GM23338 (cell line): ENCODE measurements at regions not wholly inside any gene's neighbourhood (a gene's known extent, or its start where the extent isn't known, plus 50 kb on each side); places are given as distances from the start of the nearest gene placed in this dataset.

Experiments
- ATAC-seq: fragments of 200-7000 bp; cut with Tn5 transposase; 3 replicates; pipeline ENCODE4 v1.9.1; 2020
- DNase-seq: peaks from one replicate; pipeline ENCODE4 v3.0.0-alpha.2; 2015; ENCODE audit warnings: low spot score
- H2AFZ ChIP-seq: fragments of 200-600 bp; sonication (generic); 2 replicates; pipeline ENCODE4 v1.8.0; 2016; ENCODE audit warnings: antibody characterized with exemption, mild to moderate bottlenecking, moderate library complexity
- H3F3A ChIP-seq: fragments of 200-600 bp; sonication (generic); replicated peaks from 2 replicates; pipeline ENCODE4 v1.8.0; 2017; ENCODE audit warnings: antibody characterized with exemption, mixed run types, low read depth
- H3K27ac ChIP-seq: fragments of 200-600 bp; sonication (generic); 2 replicates; pipeline ENCODE4 v1.6.1; 2016; ENCODE audit warnings: low read depth
- H3K27me3 ChIP-seq: fragments of 200-600 bp; sonication (generic); 2 replicates; pipeline ENCODE4 v1.8.0; 2016; ENCODE audit warnings: mild to moderate bottlenecking, mixed run types, moderate library complexity; ENCODE audit not compliant: insufficient read depth
- H3K36me3 ChIP-seq: fragments of 200-600 bp; sonication (generic); 2 replicates; pipeline ENCODE4 v1.8.0; 2016; ENCODE audit warnings: mild to moderate bottlenecking; ENCODE audit not compliant: insufficient read depth
- H3K4me1 ChIP-seq: fragments of 200-600 bp; sonication (generic); 2 replicates; pipeline ENCODE4 v1.8.0; 2016; ENCODE audit warnings: mild to moderate bottlenecking, moderate library complexity; ENCODE audit not compliant: insufficient read depth
- H3K4me2 ChIP-seq: fragments of 200-600 bp; sonication (generic); 2 replicates; pipeline ENCODE4 v1.7.1; 2017; ENCODE audit warnings: mixed run types
- H3K4me3 ChIP-seq: fragments of 200-600 bp; sonication (generic); 2 replicates; pipeline ENCODE4 v1.6.1; 2016; ENCODE audit warnings: mixed run types
- H3K79me2 ChIP-seq: fragments of 200-600 bp; sonication (generic); replicated peaks from 2 replicates; pipeline ENCODE4 v1.8.0; 2017; ENCODE audit warnings: mild to moderate bottlenecking; ENCODE audit not compliant: insufficient read depth
- H3K9me2 ChIP-seq: fragments of 200-600 bp; sonication (generic); 2 replicates; pipeline ENCODE4 v1.8.0; 2017; ENCODE audit not compliant: insufficient read depth
- H4K20me1 ChIP-seq: fragments of 200-600 bp; sonication (generic); replicated peaks from 2 replicates; pipeline ENCODE4 v1.8.0; 2017; ENCODE audit warnings: mild to moderate bottlenecking; ENCODE audit not compliant: insufficient read depth
- H3K27ac Mint-ChIP-seq: 2 replicates; pipeline ENCODE4 v1.8.0; 2020; ENCODE audit warnings: inconsistent platforms, mild to moderate bottlenecking, moderate library complexity, mixed read lengths
- H3K27me3 Mint-ChIP-seq: 3 replicates; pipeline ENCODE4 v1.8.0; 2022; ENCODE audit warnings: low read depth, mild to moderate bottlenecking, moderate library complexity, mixed read lengths, inconsistent platforms; ENCODE audit not compliant: insufficient read depth, poor library complexity
- H3K36me3 Mint-ChIP-seq: 3 replicates; pipeline ENCODE4 v1.8.0; 2021; ENCODE audit warnings: low read depth, mild to moderate bottlenecking, inconsistent platforms, moderate library complexity, mixed read lengths
- H3K4me1 Mint-ChIP-seq: 3 replicates; pipeline ENCODE4 v1.8.0; 2020; ENCODE audit warnings: mild to moderate bottlenecking, inconsistent platforms, mixed read lengths
- H3K4me3 Mint-ChIP-seq: 3 replicates; pipeline ENCODE4 v1.8.0; 2021; ENCODE audit warnings: moderate library complexity, mild to moderate bottlenecking, inconsistent platforms, mixed read lengths
- H3K9me3 Mint-ChIP-seq: 3 replicates; pipeline ENCODE4 v1.8.0; 2020; ENCODE audit warnings: moderate library complexity, mild to moderate bottlenecking, inconsistent platforms, mixed read lengths
- CREB1 ChIP-seq: fragments of 250-450 bp; sonication (Bioruptor Pico); IDR thresholded peaks from 2 replicates; pipeline ENCODE4 v1.5.0; 2020; ENCODE audit warnings: low read depth, mild to moderate bottlenecking, moderate library complexity
- CTCF ChIP-seq, 2 experiments: fragments of 200-600 bp in 1 of 2; sonication (generic) in 1 of 2; conservative IDR thresholded peaks; 2 replicates each; pipeline versions ENCODE4 v1.5.1 to v1.6.1; 2016 to 2017; ENCODE audit warnings: antibody characterized with exemption in 2 of 2, low read depth in 2 of 2, mild to moderate bottlenecking in 2 of 2, moderate library complexity in 1 of 2
- ETS1 ChIP-seq: IDR thresholded peaks from 2 replicates; pipeline ENCODE4 v1.6.1; 2016; ENCODE audit warnings: antibody characterized with exemption
- EZH2 ChIP-seq: fragments of 200-600 bp; sonication (generic); IDR thresholded peaks from one replicate; pipeline ENCODE4 v1.8.0; 2017; ENCODE audit warnings: antibody characterized with exemption, mild to moderate bottlenecking, low read depth; ENCODE audit not compliant: unreplicated experiment
- JUNB ChIP-seq: IDR thresholded peaks from one replicate; pipeline ENCODE4 v1.6.1; 2016; ENCODE audit warnings: antibody characterized with exemption; ENCODE audit not compliant: unreplicated experiment
- NANOG ChIP-seq: IDR thresholded peaks from 2 replicates; pipeline ENCODE4 v1.6.1; 2016; ENCODE audit warnings: antibody characterized with exemption, borderline replicate concordance
- POLR2AphosphoS5 ChIP-seq: IDR thresholded peaks from 2 replicates; pipeline ENCODE4 v1.6.1; 2016; ENCODE audit warnings: antibody characterized with exemption, low read depth
- REST ChIP-seq: IDR thresholded peaks from one replicate; pipeline ENCODE4 v1.6.1; 2018; ENCODE audit warnings: antibody characterized with exemption; ENCODE audit not compliant: unreplicated experiment
- ZNF331 ChIP-seq: fragments of 250-450 bp; sonication (Bioruptor Pico); IDR thresholded peaks from 2 replicates; pipeline ENCODE4 v1.5.0; 2020; ENCODE audit warnings: low read depth, mild to moderate bottlenecking, moderate library complexity
- ZNF462 ChIP-seq: fragments of 250-450 bp; sonication (Bioruptor Pico); IDR thresholded peaks from 2 replicates; pipeline ENCODE4 v1.5.0; 2020; ENCODE audit warnings: mild to moderate bottlenecking, moderate library complexity

- H3F3A ChIP-seq = no peaks in the 10 kb centered on the region
- H3K9me2 ChIP-seq = peaks cover 3% of the 10 kb centered on the region
- H3K4me3 ChIP-seq = no peak overlapping the region
- no peaks in the 10 kb centered on the region for H3K27me3 ChIP-seq
- Mint-ChIP-seq H3K9me3 (no peaks in the 10 kb centered on the region), H3K4me3 (no peak overlapping the region), H3K27ac (no peak overlapping the region), H3K36me3 (no peaks in the 10 kb centered on the region), H3K4me1 (peaks cover 21% of the 10 kb centered on the region), H3K27me3 (no peaks in the 10 kb centered on the region)
- no peaks in the 10 kb centered on the region for H4K20me1 ChIP-seq
- 0 out of 2 replicates have a peak overlapping the region, but pooled peaks have one; percentile 10 for H3K4me2 ChIP-seq
- H3K36me3 ChIP-seq = no peaks in the 10 kb centered on the region
- ATAC-seq (peak; percentile 80), DNase-seq (peak; percentile 24)
- H2AFZ ChIP-seq = no peak overlapping the region
- no peak overlapping the region for H3K27ac ChIP-seq
- no peaks in the 10 kb centered on the region; the same call in 1 of the 2 replicates for H3K4me1 ChIP-seq
- no peaks in the 10 kb centered on the region for H3K79me2 ChIP-seq
- TF ChIP-seq REST (no peak), ZNF462 (CRISPR knock-in tag) (no peak), POLR2AphosphoS5 (no peak), EZH2 (no peak), ZNF331 (no peak), JUNB (no peak), CREB1 (CRISPR knock-in tag) (no peak), CTCF (conservative IDR thresholded peaks at IDR 0.05; ENCODE audit: low read depth in 2 of 2) (no peak), ETS1 (no peak), NANOG (no peak)
Observed at GRCh38 chr7:132035517-132036362, 479.3 kb upstream of the PODXL start.
